Thymus (tissue), 11 donors: ENCODE measurements at regions not wholly inside any gene's neighbourhood (a gene's known extent, or its start where the extent isn't known, plus 50 kb on each side); places are given as distances from the start of the nearest gene placed in this dataset.
"Not testable (repeated sequence)": the region's sequence is repeated elsewhere in the genome, so short reads cannot be mapped to it uniquely, and the experiment has no call there.

ENCODE experiments used
- DNase-seq, 9 donors: peaks; one replicate each; pipeline ENCODE4 v3.0.0-alpha.2; 2013; ENCODE audit warnings: low spot score in 9 of 9, low read depth in 6 of 9, missing footprints in 1 of 9
- H3K27ac ChIP-seq, 2 donors: one replicate each; pipeline ENCODE4 v1.5.1; 2013; ENCODE audit warnings: control low read depth in 1 of 2, low read depth in 1 of 2, low read length in 1 of 2, mild to moderate bottlenecking in 1 of 2, moderate library complexity in 1 of 2
- H3K27me3 ChIP-seq, 2 donors: one replicate each; pipeline ENCODE4 v1.5.1; 2013; ENCODE audit warnings: low read length in 1 of 2; ENCODE audit not compliant: control insufficient read depth in 2 of 2, insufficient read depth in 1 of 2
- H3K36me3 ChIP-seq, 2 donors: one replicate each; pipeline ENCODE4 v1.5.1; 2013; ENCODE audit warnings: low read length in 1 of 2, mild to moderate bottlenecking in 1 of 2, moderate library complexity in 1 of 2; ENCODE audit not compliant: control insufficient read depth in 2 of 2, insufficient read depth in 2 of 2
- H3K4me1 ChIP-seq, 2 donors: one replicate each; pipeline ENCODE4 v1.5.1; 2013; ENCODE audit warnings: low read length in 2 of 2; ENCODE audit not compliant: control insufficient read depth in 2 of 2, insufficient read depth in 2 of 2
- H3K4me3 ChIP-seq, 2 donors: one replicate each; pipeline ENCODE4 v1.5.1; 2013; ENCODE audit warnings: low read length in 2 of 2, control low read depth in 1 of 2, mild to moderate bottlenecking in 1 of 2
- H3K9me3 ChIP-seq, 2 donors: one replicate each; pipeline ENCODE4 v1.5.1; 2013; ENCODE audit warnings: low read length in 1 of 2, mild to moderate bottlenecking in 1 of 2; ENCODE audit not compliant: control insufficient read depth in 2 of 2, insufficient read depth in 1 of 2
- WGBS: extraction: QIAGEN DNeasy Blood & Tissue Kit; methylation state at CpG from one replicate; pipeline ENCODE4 v1.1.7; 2013; 5-methylcytosine and 5-hydroxymethylcytosine counted together
- donor health status: healthy.

DNA sequence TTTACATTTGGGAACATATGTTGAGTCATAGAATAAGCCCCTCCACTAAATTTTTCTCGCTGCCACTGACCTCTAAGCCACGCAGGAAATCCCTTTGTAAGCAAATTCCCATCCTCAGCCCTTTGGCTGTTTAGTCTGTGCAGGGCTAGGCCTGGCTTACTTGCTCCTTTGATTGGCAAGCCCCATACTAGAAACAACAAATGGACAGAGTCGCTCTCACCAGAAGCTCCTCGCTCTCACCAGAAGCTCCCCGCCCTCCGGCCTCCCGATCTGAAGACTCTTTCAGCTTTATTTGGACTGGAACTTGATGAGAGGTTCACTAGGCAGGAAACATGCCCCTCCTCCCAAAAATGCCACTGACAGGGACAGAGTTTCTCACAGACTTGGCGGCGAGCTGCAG is 149.2 kb upstream of the EXOC2 start:
- no peaks in the 10 kb centered on the region for H3K36me3 ChIP-seq
- 60% methylated on average over 9 of the region's 9 CpGs for WGBS
- no peaks in the 10 kb centered on the region for H3K4me1 ChIP-seq
- H3K27ac ChIP-seq: no peak overlapping the region
- H3K27me3 ChIP-seq: no peaks in the 10 kb centered on the region
- H3K9me3 ChIP-seq: no peaks in the 10 kb centered on the region
- no peak overlapping the region for H3K4me3 ChIP-seq
- no peak for DNase-seq

DNA sequence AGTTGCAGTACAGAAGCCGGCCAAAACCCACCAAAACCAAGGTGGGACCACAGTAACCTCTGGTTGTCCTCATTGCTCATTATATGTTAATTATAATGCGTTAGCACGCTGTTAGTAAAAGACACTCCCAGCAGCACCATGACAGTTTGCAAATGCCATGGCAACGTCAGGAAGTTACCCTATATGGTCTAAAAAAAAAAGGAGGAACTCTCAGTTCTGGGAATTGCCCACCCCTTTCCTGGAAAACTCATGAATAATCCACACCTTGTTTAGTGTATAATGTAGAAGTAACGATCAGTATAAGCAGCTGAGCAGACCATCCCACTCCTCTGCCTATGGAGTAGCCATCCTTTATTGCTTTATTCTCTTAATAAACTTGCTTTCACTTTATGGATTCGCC is 148.6 kb upstream of the EXOC2 start:
- H3K36me3 ChIP-seq: no peaks in the 10 kb centered on the region
- H3K9me3 ChIP-seq: no peaks in the 10 kb centered on the region
- no peak for DNase-seq
- H3K27me3 ChIP-seq: no peaks in the 10 kb centered on the region
- H3K4me3 ChIP-seq: no peak overlapping the region
- H3K4me1 ChIP-seq: no peaks in the 10 kb centered on the region
- 87% methylated on average over 6 of the region's 6 CpGs for WGBS
- no peak overlapping the region for H3K27ac ChIP-seq

DNA sequence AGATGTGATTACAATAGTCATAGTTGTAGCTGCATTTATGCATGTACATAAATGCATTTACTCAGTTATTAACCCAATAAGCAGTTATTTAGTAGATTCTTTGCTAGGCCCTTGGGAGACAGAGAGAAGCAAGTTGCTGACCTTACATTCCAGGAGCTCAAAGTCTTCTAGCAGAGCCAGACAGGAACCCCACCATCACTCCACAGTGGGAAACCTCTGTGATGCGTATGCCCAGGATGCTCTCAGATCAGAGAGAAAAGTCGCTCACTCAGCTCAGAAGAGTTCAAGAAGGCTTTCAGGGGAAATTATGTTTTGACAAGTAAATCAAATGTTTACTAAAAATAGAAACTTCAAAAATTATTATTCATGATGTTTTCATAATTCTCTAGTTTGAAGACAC is 146.3 kb upstream of the EXOC2 start:
- H3K27ac ChIP-seq: no peak overlapping the region
- 94% methylated on average over 2 of the region's 2 CpGs for WGBS
- no peaks in the 10 kb centered on the region for H3K27me3 ChIP-seq
- no peak overlapping the region for H3K4me3 ChIP-seq
- DNase-seq: no peak
- no peaks in the 10 kb centered on the region for H3K4me1 ChIP-seq
- peaks cover 0 to 3% of the 10 kb centered on the region in 2 donors for H3K9me3 ChIP-seq
- H3K36me3 ChIP-seq: no peaks in the 10 kb centered on the region

DNA sequence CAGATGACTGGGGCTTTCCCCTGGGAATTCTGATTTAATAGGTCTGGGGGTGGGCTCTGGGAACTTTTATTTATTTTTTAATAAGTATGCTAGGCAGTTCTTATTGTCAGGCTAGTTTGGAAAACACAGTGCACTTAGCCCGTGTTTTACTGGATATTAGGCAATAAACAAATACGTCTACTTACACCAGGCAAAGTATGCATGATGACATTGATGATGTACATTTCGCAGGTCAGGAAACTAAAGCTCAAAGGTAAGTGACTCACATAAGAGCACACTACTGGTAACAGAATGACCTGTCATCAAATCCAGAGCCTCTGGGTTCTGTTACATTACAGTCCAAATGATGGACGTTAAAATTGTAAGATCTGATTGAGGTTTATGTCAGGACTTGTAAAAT is 144.4 kb upstream of the EXOC2 start:
- peaks cover 0 to 5% of the 10 kb centered on the region in 2 donors for H3K9me3 ChIP-seq
- no peak overlapping the region for H3K4me3 ChIP-seq
- no peak overlapping the region for H3K27ac ChIP-seq
- WGBS: 94% methylated on average over 4 of the region's 4 CpGs
- no peaks in the 10 kb centered on the region for H3K4me1 ChIP-seq
- no peaks in the 10 kb centered on the region for H3K36me3 ChIP-seq
- DNase-seq: no peak
- H3K27me3 ChIP-seq: no peaks in the 10 kb centered on the region

DNA sequence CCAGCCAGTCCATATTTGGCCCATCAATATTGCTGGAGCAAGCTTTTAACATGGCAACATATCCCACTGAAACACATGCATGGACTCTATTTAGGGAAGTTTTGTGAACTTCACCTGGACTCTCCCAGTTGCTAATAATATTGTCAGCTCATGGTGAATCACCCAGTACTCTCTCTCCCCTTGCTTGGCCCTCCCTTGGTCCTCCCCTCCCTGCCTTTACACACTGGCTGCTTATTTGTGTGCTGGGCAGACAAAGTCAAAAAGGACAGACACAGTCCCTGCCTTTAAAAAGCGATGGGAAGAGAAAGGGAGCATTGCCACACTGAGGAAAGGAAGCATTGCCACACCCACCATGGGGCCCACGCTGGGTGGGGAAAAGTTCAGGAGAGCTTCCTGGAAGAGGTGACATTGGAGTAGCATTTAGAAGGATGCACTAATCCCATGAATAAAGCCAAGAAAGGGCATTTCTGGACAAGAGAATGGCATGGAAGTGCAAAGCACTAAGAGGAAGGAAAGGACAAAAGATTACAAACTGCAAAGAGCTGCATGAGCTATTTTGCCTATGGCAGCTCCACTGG is 143.4 kb upstream of the EXOC2 start:
- no peaks in the 10 kb centered on the region for H3K36me3 ChIP-seq
- WGBS: 81% methylated on average over 2 of the region's 2 CpGs
- peaks cover 0 to 5% of the 10 kb centered on the region in 2 donors for H3K9me3 ChIP-seq
- no peaks in the 10 kb centered on the region for H3K4me1 ChIP-seq
- DNase-seq: no peak
- no peaks in the 10 kb centered on the region for H3K27me3 ChIP-seq
- no peak overlapping the region for H3K4me3 ChIP-seq
- H3K27ac ChIP-seq: no peak overlapping the region

DNA sequence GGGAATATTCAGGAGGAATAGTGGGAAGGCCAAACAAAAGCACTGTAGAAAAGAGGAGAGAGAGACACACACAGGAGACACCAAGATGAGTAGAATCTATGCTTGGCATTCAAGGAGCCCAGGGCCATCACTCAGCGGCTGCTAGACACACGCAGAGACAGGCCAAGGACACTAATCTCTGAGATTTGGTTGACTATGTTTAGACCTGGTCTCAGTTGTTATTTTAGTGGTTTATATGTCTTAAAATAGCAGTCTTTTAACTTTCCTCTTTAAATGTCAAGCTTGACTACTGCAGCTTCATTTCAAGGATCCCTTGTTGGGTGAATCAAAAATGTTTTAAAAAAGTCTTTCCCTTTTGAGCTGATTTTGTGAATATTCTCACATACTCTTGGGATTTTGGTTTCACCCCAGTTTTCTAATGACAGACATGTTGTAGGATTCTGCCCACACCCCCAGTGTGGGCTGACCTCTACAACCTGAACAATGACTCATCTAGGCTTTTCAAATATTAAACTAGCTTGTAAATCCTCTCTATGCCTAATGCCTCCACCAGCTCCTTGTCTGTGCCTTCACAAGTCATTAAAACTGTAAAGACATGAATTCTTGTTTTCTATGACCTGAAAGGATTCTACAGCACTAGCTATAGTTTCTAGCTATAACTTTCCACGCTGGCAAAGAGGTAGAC is 142.7 kb upstream of the EXOC2 start:
- H3K36me3 ChIP-seq: no peaks in the 10 kb centered on the region
- H3K9me3 ChIP-seq: peaks cover 0 to 8% of the 10 kb centered on the region in 2 donors
- whole genome bisulfite sequencing: 94% methylated on average over 3 of the region's 3 CpGs
- DNase-seq: no peak
- no peaks in the 10 kb centered on the region for H3K27me3 ChIP-seq
- H3K4me3 ChIP-seq: no peak overlapping the region
- H3K4me1 ChIP-seq: no peaks in the 10 kb centered on the region
- no peak overlapping the region for H3K27ac ChIP-seq

- H3K4me3 ChIP-seq: no peak overlapping the region
- no peak for DNase-seq
- no peak overlapping the region for H3K27ac ChIP-seq
- no peaks in the 10 kb centered on the region for H3K36me3 ChIP-seq
- no peaks in the 10 kb centered on the region for H3K27me3 ChIP-seq
- no peaks in the 10 kb centered on the region for H3K4me1 ChIP-seq
- peaks cover 0 to 11% of the 10 kb centered on the region in 2 donors for H3K9me3 ChIP-seq
- WGBS: 79% methylated on average over 2 of the region's 2 CpGs
Observed at GRCh38 chr6:834866-835265, 141.9 kb upstream of the EXOC2 start.

- Histone ChIP-seq H3K4me3 (no peak overlapping the region), H3K27me3 (no peaks in the 10 kb centered on the region), H3K36me3 (no peaks in the 10 kb centered on the region), H3K9me3 (peaks cover 0 to 11% of the 10 kb centered on the region in 2 donors), H3K27ac (no peak overlapping the region), H3K4me1 (no peaks in the 10 kb centered on the region)
- 94% methylated on average over 2 of the region's 2 CpGs for WGBS
- no peak for DNase-seq
Observed at GRCh38 chr6:834190-834589, 141.3 kb upstream of the EXOC2 start.

GRCh38 chr6:832804-833203 is 139.9 kb upstream of the EXOC2 start:
- DNase-seq, H3K36me3 ChIP-seq, H3K4me3 ChIP-seq, H3K27ac ChIP-seq, H3K4me1 ChIP-seq, H3K27me3 ChIP-seq: not testable (repeated sequence)
- 75% methylated on average over 2 of the region's 2 CpGs for WGBS
- H3K9me3 ChIP-seq: peaks cover 0 to 11% of the 10 kb centered on the region in 2 donors
